Breast epithelium (tissue), 4 donors: ENCODE measurements at regions not wholly inside any gene's neighbourhood (a gene's known extent, or its start where the extent isn't known, plus 50 kb on each side); places are given as distances from the start of the nearest gene placed in this dataset.

ENCODE experiments used
- DNase-seq, 2 donors: peaks; one replicate each; pipeline ENCODE4 v3.0.0-alpha.2; 2019; ENCODE audit warnings: low spot score in 2 of 2
- H3K27ac ChIP-seq, 2 donors: fragments of 200-600 bp; sonication (generic) in 1 of 2; one replicate each; pipeline ENCODE4 v1.5.1; 2016 to 2019; ENCODE audit warnings: mild to moderate bottlenecking in 1 of 2
- H3K27me3 ChIP-seq, 2 donors: fragments of 200-600 bp; sonication (generic) in 1 of 2; one replicate each; pipeline versions ENCODE4 v1.5.1 to v1.6.0; 2017 to 2019; ENCODE audit warnings: control low read depth in 1 of 2, mild to moderate bottlenecking in 1 of 2
- H3K36me3 ChIP-seq: fragments of 200-600 bp; one replicate; pipeline ENCODE4 v1.5.1; 2019
- H3K4me1 ChIP-seq, 2 donors: fragments of 200-600 bp; sonication (generic); one replicate each; pipeline ENCODE4 v1.5.1; 2016 to 2019; ENCODE audit warnings: control low read depth in 1 of 2
- H3K4me3 ChIP-seq, 3 donors: fragments of 200-600 bp; sonication (generic); 1 replicate in 2 of 3; 2 replicates in 1 of 3; pipeline ENCODE4 v1.5.1; 2016 to 2019; ENCODE audit warnings: mild to moderate bottlenecking in 3 of 3, moderate library complexity in 2 of 3
- H3K9me3 ChIP-seq, 2 donors: fragments of 200-600 bp; sonication (generic) in 1 of 2; one replicate each; pipeline ENCODE4 v1.5.1; 2016 to 2019; ENCODE audit warnings: control low read depth in 1 of 2
- CTCF ChIP-seq, 3 donors: fragments of 450-650 bp; IDR thresholded peaks; one replicate each; pipeline ENCODE4 v1.5.1; 2016 to 2017; ENCODE audit warnings: antibody characterized with exemption in 3 of 3, mild to moderate bottlenecking in 3 of 3, moderate library complexity in 3 of 3
- POLR2A ChIP-seq: fragments of 450-650 bp; IDR thresholded peaks from one replicate; pipeline ENCODE4 v1.6.1; 2016; ENCODE audit warnings: antibody characterized with exemption, mild to moderate bottlenecking, moderate library complexity
- POLR2AphosphoS5 ChIP-seq, 3 donors: sonication (generic); formaldehyde crosslinking; IDR thresholded peaks; one replicate each; pipeline ENCODE4 v1.6.1; 2017; ENCODE audit warnings: antibody characterized with exemption in 3 of 3
- intact Hi-C: fragments of 100-400 bp; cut with DNase I; formaldehyde crosslinking; loops from one replicate; pipeline ENCODE4 v1.15.1; 2023; ENCODE audit warnings: low total_unique reads

GRCh38 chr17:72411124-72411563 lies 290.3 kb downstream of the SOX9 start:
- Histone ChIP-seq H3K4me3 (no peak overlapping the region), H3K36me3 (no peaks in the 10 kb centered on the region), H3K27me3 (no peaks in the 10 kb centered on the region), H3K9me3 (no peaks in the 10 kb centered on the region), H3K4me1 (peaks cover 0 to 9% of the 10 kb centered on the region in 2 donors), H3K27ac (peak overlapping the region; percentile 65 to 71)
- intact Hi-C loops, result no loop called here
- TF ChIP-seq CTCF (IDR thresholded peaks at IDR 0.05) (no peak), POLR2AphosphoS5 (IDR thresholded peaks at IDR 0.05) (no peak), POLR2A (no peak)
- peak in 1 of 2 donors; percentile 49 for DNase-seq

GRCh38 chr17:72412650-72413076 lies 291.8 kb downstream of the SOX9 start:
- no peak for DNase-seq
- Histone ChIP-seq H3K9me3 (peaks cover 0 to 11% of the 10 kb centered on the region in 2 donors), H3K27me3 (no peaks in the 10 kb centered on the region), H3K27ac (no peak overlapping the region), H3K36me3 (no peaks in the 10 kb centered on the region), H3K4me1 (peaks cover 0 to 7% of the 10 kb centered on the region in 2 donors), H3K4me3 (no peak overlapping the region)
- no peak for TF ChIP-seq CTCF (IDR thresholded peaks at IDR 0.05)
- TF ChIP-seq POLR2AphosphoS5 (IDR thresholded peaks at IDR 0.05), result no peak
- no peak for TF ChIP-seq POLR2A
- intact Hi-C loops, result no loop called here

- intact Hi-C loops, result no loop called here
Measured at GRCh38 chr17:72413077-72414031, 292.5 kb downstream of the SOX9 start.

GRCh38 chr17:72414032-72414396 lies 293.2 kb downstream of the SOX9 start:
- H3K9me3 ChIP-seq, result peaks cover 0 to 21% of the 10 kb centered on the region in 2 donors
- intact Hi-C loops, result no loop called here
- TF ChIP-seq CTCF (IDR thresholded peaks at IDR 0.05) (no peak), POLR2A (no peak), POLR2AphosphoS5 (IDR thresholded peaks at IDR 0.05) (no peak)
- no peak overlapping the region for H3K27ac ChIP-seq
- no peak overlapping the region for H3K4me3 ChIP-seq
- no peaks in the 10 kb centered on the region for H3K27me3 ChIP-seq
- no peaks in the 10 kb centered on the region for H3K36me3 ChIP-seq
- no peak for DNase-seq
- peaks cover 0 to 4% of the 10 kb centered on the region in 2 donors for H3K4me1 ChIP-seq

More at GRCh38 chr17:72413077-72414031, 292.5 kb downstream of the SOX9 start:
- Histone ChIP-seq H3K27ac (no peak overlapping the region), H3K36me3 (no peaks in the 10 kb centered on the region), H3K27me3 (no peaks in the 10 kb centered on the region), H3K4me3 (no peak overlapping the region), H3K4me1 (peaks cover 0 to 6% of the 10 kb centered on the region in 2 donors), H3K9me3 (peaks cover 0 to 18% of the 10 kb centered on the region in 2 donors)
- DNase-seq, result no peak
- TF ChIP-seq CTCF (IDR thresholded peaks at IDR 0.05), result no peak
- no peak for TF ChIP-seq POLR2A
